Astrocyte of the cerebellum (primary cell): ENCODE measurements at regions not wholly inside any gene's neighbourhood (a gene's known extent, or its start where the extent isn't known, plus 50 kb on each side); places are given as distances from the start of the nearest gene placed in this dataset.

Experiments used
- DNase-seq: peaks from one replicate; pipeline ENCODE4 v3.0.0-alpha.2; 2011; ENCODE audit warnings: low read depth
- H3K4me3 ChIP-seq: 2 replicates; pipeline ENCODE4 v1.5.1; 2011; ENCODE audit warnings: mild to moderate bottlenecking, low read depth, low read length, moderate library complexity
- in situ Hi-C: cut with HindIII; loops from 2 replicates; pipeline ENCODE4 v1.10.0; 2017; ENCODE audit warnings: low sequenced_read_pairs
- TF ChIP-seq, protein P1 (sequence below): IDR thresholded peaks from 2 replicates; pipeline ENCODE4 v1.5.1; 2012; ENCODE audit warnings: low read length, low read depth, moderate library complexity, mild to moderate bottlenecking; ENCODE audit errors: missing control alignments

DNA sequence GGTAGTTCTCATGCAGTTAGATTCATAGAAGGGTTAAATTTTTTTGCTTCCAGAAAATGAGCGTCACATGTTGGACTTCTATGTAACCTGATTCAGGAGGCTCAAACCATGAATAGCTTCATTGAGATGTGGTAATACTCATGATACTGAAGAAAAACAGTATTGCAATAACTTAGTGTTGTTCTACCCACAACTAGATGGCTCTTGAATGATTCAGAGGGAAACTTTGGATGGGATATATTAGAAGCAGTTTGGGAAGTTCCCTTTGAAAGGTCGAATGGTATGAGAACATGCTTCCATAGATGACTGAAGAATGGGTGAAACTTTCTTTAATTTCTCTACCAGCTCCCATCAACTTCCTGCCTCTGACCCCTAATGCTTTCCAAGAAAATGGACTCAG, 211.7 kb upstream of the PTGFR start:
- in situ Hi-C loops = no loop called here
- DNase-seq = peak; percentile 82
- TF ChIP-seq, protein P1, sequence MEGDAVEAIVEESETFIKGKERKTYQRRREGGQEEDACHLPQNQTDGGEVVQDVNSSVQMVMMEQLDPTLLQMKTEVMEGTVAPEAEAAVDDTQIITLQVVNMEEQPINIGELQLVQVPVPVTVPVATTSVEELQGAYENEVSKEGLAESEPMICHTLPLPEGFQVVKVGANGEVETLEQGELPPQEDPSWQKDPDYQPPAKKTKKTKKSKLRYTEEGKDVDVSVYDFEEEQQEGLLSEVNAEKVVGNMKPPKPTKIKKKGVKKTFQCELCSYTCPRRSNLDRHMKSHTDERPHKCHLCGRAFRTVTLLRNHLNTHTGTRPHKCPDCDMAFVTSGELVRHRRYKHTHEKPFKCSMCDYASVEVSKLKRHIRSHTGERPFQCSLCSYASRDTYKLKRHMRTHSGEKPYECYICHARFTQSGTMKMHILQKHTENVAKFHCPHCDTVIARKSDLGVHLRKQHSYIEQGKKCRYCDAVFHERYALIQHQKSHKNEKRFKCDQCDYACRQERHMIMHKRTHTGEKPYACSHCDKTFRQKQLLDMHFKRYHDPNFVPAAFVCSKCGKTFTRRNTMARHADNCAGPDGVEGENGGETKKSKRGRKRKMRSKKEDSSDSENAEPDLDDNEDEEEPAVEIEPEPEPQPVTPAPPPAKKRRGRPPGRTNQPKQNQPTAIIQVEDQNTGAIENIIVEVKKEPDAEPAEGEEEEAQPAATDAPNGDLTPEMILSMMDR = no peak
- no peak overlapping the region for H3K4me3 ChIP-seq

GRCh38 chr1:78280626-78281025, 210.1 kb upstream of the PTGFR start:
- TF ChIP-seq, protein P1 = no peak
- in situ Hi-C loops = no loop called here
- no peak for DNase-seq
- H3K4me3 ChIP-seq = no peak overlapping the region

DNA sequence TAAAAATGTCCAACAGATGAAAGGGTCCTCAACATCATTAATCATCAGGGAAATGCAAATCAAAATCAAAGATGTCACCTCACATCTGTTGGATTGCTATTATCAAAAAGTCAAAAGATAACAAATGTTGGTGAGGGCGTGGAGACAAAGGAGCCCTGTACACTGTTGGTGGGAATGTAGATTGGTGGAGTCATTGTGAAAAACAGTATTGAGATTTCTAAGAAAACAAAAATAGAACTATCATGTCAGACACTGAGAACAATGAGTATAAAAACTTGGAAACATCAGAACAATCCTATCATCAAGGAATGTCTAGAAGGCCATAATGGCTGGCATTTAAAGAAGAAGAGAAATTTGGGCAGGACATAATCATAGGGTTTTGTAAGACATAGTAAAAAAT, 209.2 kb upstream of the PTGFR start:
- DNase-seq = no peak
- TF ChIP-seq, protein P1 = no peak
- H3K4me3 ChIP-seq = no peak overlapping the region
- in situ Hi-C loops = no loop called here

DNA sequence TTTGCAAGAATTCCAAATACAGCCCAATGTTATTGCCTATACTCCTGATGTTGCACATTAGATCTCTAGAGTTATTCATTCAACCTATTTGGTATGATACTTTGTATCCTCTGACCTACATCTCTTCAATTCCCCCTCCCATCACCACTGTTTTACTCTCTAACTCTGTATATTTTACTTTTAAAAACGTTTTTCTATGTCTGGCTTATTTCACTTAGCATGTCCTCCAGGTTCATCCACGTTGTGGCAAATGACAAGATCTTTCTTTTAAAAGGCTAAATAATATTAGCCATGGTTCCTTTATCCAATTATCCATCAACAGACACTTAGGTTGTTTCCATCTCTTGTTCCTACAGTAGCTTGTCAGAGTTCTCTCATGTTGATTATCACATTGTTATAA, 207.1 kb upstream of the PTGFR start:
- DNase-seq = no peak
- in situ Hi-C loops = no loop called here
- TF ChIP-seq, protein P1 = no peak
- H3K4me3 ChIP-seq = no peak overlapping the region

DNA sequence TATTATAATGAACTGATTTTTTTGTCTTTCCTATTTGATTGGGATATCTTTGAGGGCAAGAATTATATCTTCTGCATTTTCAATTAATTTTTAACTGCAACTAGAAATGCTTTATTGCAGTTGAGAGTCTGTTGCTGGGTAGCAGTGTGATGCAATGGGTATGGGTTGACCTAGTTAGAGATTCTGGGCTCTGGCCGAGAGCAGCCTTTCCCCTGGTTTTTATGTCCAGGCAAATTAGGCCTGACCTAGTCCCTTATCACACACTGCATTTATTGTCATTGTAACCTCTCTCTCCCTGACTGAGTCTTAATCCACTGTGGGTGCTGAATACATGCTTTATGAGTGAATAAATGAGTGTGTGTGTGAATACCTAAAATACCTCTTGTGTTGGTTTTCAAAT, 206.4 kb upstream of the PTGFR start:
- TF ChIP-seq, protein P1 = no peak
- DNase-seq = no peak
- in situ Hi-C loops = no loop called here
- no peak overlapping the region for H3K4me3 ChIP-seq

DNA sequence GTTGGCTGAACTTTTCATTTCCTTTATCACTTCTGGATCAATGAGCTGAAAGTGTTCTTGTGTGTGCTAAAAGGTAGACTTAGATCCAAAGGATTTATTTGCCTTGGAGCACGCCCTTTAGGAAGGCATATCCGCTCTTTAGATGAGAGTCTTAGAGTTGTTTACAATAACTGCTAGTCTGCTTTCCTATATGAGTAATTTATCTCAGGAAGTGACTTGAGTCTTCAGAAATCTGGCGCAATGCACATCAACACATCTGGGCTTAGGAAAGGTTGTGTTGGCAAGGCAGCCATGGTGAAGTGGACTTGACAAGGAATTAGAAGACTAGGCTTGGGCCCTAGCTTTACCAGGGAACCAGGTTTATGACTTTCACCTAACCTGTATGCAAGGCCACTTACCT, 204.1 kb upstream of the PTGFR start:
- in situ Hi-C loops = no loop called here
- TF ChIP-seq, protein P1 = no peak
- DNase-seq = no peak
- H3K4me3 ChIP-seq = no peak overlapping the region

- in situ Hi-C loops = no loop called here
- TF ChIP-seq, protein P1 = no peak
- no peak overlapping the region for H3K4me3 ChIP-seq
- no peak for DNase-seq
Measured at GRCh38 chr1:78289603-78290002, 201.2 kb upstream of the PTGFR start.
